Neuron (in vitro differentiated cells): ENCODE measurements at regions not wholly inside any gene's neighbourhood (a gene's known extent, or its start where the extent isn't known, plus 50 kb on each side); places are given as distances from the start of the nearest gene placed in this dataset.

ENCODE experiments used
- H2AFZ ChIP-seq: one replicate; pipeline ENCODE4 v1.6.1; 2013; ENCODE audit warnings: low read depth, mild to moderate bottlenecking, inconsistent platforms, low read length, moderate library complexity
- H3K27me3 ChIP-seq: one replicate; pipeline ENCODE4 v1.6.1; 2013; ENCODE audit warnings: low read length; ENCODE audit not compliant: insufficient read depth
- H3K36me3 ChIP-seq: one replicate; pipeline ENCODE4 v1.6.1; 2013; ENCODE audit warnings: low read length; ENCODE audit not compliant: insufficient read depth
- H3K4me1 ChIP-seq: one replicate; pipeline ENCODE4 v1.6.1; 2013; ENCODE audit warnings: low read length; ENCODE audit not compliant: insufficient read depth
- H3K4me3 ChIP-seq: 2 replicates; pipeline ENCODE4 v1.5.1; 2013; ENCODE audit warnings: mild to moderate bottlenecking, low read length, moderate library complexity
- H3K9me3 ChIP-seq: one replicate; pipeline ENCODE4 v1.6.1; 2013; ENCODE audit warnings: low read length

- Histone ChIP-seq H3K4me1 (no peaks in the 10 kb centered on the region), H3K27me3 (no peaks in the 10 kb centered on the region), H3K4me3 (no peak overlapping the region)
These were observed 105.7 kb upstream of the PEX5L start for GRCh38 chr3:180142472-180142871.

GRCh38 chr3:180161770-180162169, 125.0 kb upstream of the PEX5L start:
- no peak overlapping the region for H3K4me3 ChIP-seq
- H3K9me3 ChIP-seq, result no peaks in the 10 kb centered on the region
- no peaks in the 10 kb centered on the region for H3K27me3 ChIP-seq
- H3K36me3 ChIP-seq, result no peaks in the 10 kb centered on the region
- H2AFZ ChIP-seq, result no peak overlapping the region
- H3K4me1 ChIP-seq, result no peaks in the 10 kb centered on the region

More at GRCh38 chr3:180142472-180142871, 105.7 kb upstream of the PEX5L start:
- Histone ChIP-seq H3K9me3 (no peaks in the 10 kb centered on the region), H3K36me3 (no peaks in the 10 kb centered on the region), H2AFZ (no peak overlapping the region)

- Histone ChIP-seq H3K27me3 (no peaks in the 10 kb centered on the region), H3K4me3 (no peak overlapping the region), H2AFZ (no peak overlapping the region), H3K9me3 (no peaks in the 10 kb centered on the region), H3K4me1 (no peaks in the 10 kb centered on the region), H3K36me3 (no peaks in the 10 kb centered on the region)
These were observed 138.8 kb upstream of the PEX5L start for GRCh38 chr3:180175572-180175971.

- H3K36me3 ChIP-seq, result no peaks in the 10 kb centered on the region
- no peaks in the 10 kb centered on the region for H3K27me3 ChIP-seq
- H3K4me1 ChIP-seq, result no peaks in the 10 kb centered on the region
- no peak overlapping the region for H3K4me3 ChIP-seq
- no peak overlapping the region for H2AFZ ChIP-seq
- no peaks in the 10 kb centered on the region for H3K9me3 ChIP-seq
These were observed 139.3 kb upstream of the PEX5L start for GRCh38 chr3:180176059-180176458.

GRCh38 chr3:180177255-180177654, 140.5 kb upstream of the PEX5L start:
- H2AFZ ChIP-seq, result no peak overlapping the region
- H3K36me3 ChIP-seq, result no peaks in the 10 kb centered on the region
- no peaks in the 10 kb centered on the region for H3K4me1 ChIP-seq
- H3K27me3 ChIP-seq, result no peaks in the 10 kb centered on the region
- H3K4me3 ChIP-seq, result no peak overlapping the region
- H3K9me3 ChIP-seq, result no peaks in the 10 kb centered on the region

- no peaks in the 10 kb centered on the region for H3K36me3 ChIP-seq
- no peak overlapping the region for H2AFZ ChIP-seq
- H3K4me1 ChIP-seq, result no peaks in the 10 kb centered on the region
- no peaks in the 10 kb centered on the region for H3K27me3 ChIP-seq
- no peak overlapping the region for H3K4me3 ChIP-seq
- H3K9me3 ChIP-seq, result no peaks in the 10 kb centered on the region
These were observed 142.8 kb upstream of the PEX5L start for GRCh38 chr3:180179562-180179961.

- no peaks in the 10 kb centered on the region for H3K9me3 ChIP-seq
- no peak overlapping the region for H2AFZ ChIP-seq
- H3K36me3 ChIP-seq, result no peaks in the 10 kb centered on the region
- H3K4me1 ChIP-seq, result no peaks in the 10 kb centered on the region
- H3K4me3 ChIP-seq, result no peak overlapping the region
- no peaks in the 10 kb centered on the region for H3K27me3 ChIP-seq
These were observed 144.1 kb upstream of the PEX5L start for GRCh38 chr3:180180795-180181194.

GRCh38 chr3:180181387-180181786, 144.7 kb upstream of the PEX5L start:
- no peaks in the 10 kb centered on the region for H3K27me3 ChIP-seq
- H2AFZ ChIP-seq, result no peak overlapping the region
- no peaks in the 10 kb centered on the region for H3K9me3 ChIP-seq
- no peak overlapping the region for H3K4me3 ChIP-seq
- H3K36me3 ChIP-seq, result no peaks in the 10 kb centered on the region
- no peaks in the 10 kb centered on the region for H3K4me1 ChIP-seq

- no peaks in the 10 kb centered on the region for H3K36me3 ChIP-seq
- H3K4me3 ChIP-seq, result no peak overlapping the region
These were observed 146.6 kb upstream of the PEX5L start for GRCh38 chr3:180183346-180183745.

GRCh38 chr3:180184816-180185215, 148.1 kb upstream of the PEX5L start:
- Histone ChIP-seq H3K4me3 (no peak overlapping the region), H3K27me3 (no peaks in the 10 kb centered on the region), H2AFZ (no peak overlapping the region), H3K4me1 (no peaks in the 10 kb centered on the region), H3K36me3 (no peaks in the 10 kb centered on the region), H3K9me3 (no peaks in the 10 kb centered on the region)

More at GRCh38 chr3:180183346-180183745, 146.6 kb upstream of the PEX5L start:
- Histone ChIP-seq H3K27me3 (no peaks in the 10 kb centered on the region), H3K9me3 (no peaks in the 10 kb centered on the region), H2AFZ (no peak overlapping the region), H3K4me1 (no peaks in the 10 kb centered on the region)

- Histone ChIP-seq H3K4me3 (no peak overlapping the region), H3K4me1 (no peaks in the 10 kb centered on the region), H3K9me3 (no peaks in the 10 kb centered on the region), H3K27me3 (no peaks in the 10 kb centered on the region), H2AFZ (no peak overlapping the region), H3K36me3 (no peaks in the 10 kb centered on the region)
These were observed 148.9 kb upstream of the PEX5L start for GRCh38 chr3:180185650-180186049.

- Histone ChIP-seq H3K4me3 (no peak overlapping the region), H3K27me3 (no peaks in the 10 kb centered on the region), H2AFZ (no peak overlapping the region), H3K9me3 (no peaks in the 10 kb centered on the region), H3K36me3 (no peaks in the 10 kb centered on the region), H3K4me1 (no peaks in the 10 kb centered on the region)
These were observed 152.0 kb upstream of the PEX5L start for GRCh38 chr3:180188512-180189309.

- Histone ChIP-seq H3K4me3 (no peak overlapping the region), H3K4me1 (no peaks in the 10 kb centered on the region), H2AFZ (no peak overlapping the region), H3K27me3 (no peaks in the 10 kb centered on the region), H3K9me3 (no peaks in the 10 kb centered on the region), H3K36me3 (no peaks in the 10 kb centered on the region)
These were observed 152.5 kb upstream of the PEX5L start for GRCh38 chr3:180189310-180189648.

- Histone ChIP-seq H3K9me3 (no peaks in the 10 kb centered on the region), H3K36me3 (no peaks in the 10 kb centered on the region), H3K27me3 (no peaks in the 10 kb centered on the region), H3K4me3 (no peak overlapping the region), H3K4me1 (no peaks in the 10 kb centered on the region), H2AFZ (no peak overlapping the region)
These were observed 159.9 kb upstream of the PEX5L start for GRCh38 chr3:180196658-180197057.
